Right lobe of liver (tissue), 4 donors: ENCODE measurements at regions not wholly inside any gene's neighbourhood (a gene's known extent, or its start where the extent isn't known, plus 50 kb on each side); places are given as distances from the start of the nearest gene placed in this dataset.

Experiments used
- POLR2A ChIP-seq: fragments of 450-650 bp; IDR thresholded peaks from one replicate; pipeline ENCODE4 v1.6.1; 2017; ENCODE audit warnings: antibody characterized with exemption, mild to moderate bottlenecking
- TF ChIP-seq, protein P1 (sequence below), 4 donors: fragments of 200-600 bp in 3 of 4; fragments of 450-650 bp in 1 of 4; IDR thresholded peaks; one replicate each; pipeline versions ENCODE4 v1.5.1 to v1.8.0; 2016 to 2022; ENCODE audit warnings: antibody characterized with exemption in 4 of 4, mild to moderate bottlenecking in 2 of 4
- donor health status: DM: no; HTN: no; CAD: no.
- donor health status: DM: no; HTN: no; CAD: no.
- donor health status: DM: no; HTN: yes; CAD: no.

GRCh38 chr18:73831688-73832087 is 315.9 kb downstream of the FBXO15 start:
- TF ChIP-seq, protein P1, sequence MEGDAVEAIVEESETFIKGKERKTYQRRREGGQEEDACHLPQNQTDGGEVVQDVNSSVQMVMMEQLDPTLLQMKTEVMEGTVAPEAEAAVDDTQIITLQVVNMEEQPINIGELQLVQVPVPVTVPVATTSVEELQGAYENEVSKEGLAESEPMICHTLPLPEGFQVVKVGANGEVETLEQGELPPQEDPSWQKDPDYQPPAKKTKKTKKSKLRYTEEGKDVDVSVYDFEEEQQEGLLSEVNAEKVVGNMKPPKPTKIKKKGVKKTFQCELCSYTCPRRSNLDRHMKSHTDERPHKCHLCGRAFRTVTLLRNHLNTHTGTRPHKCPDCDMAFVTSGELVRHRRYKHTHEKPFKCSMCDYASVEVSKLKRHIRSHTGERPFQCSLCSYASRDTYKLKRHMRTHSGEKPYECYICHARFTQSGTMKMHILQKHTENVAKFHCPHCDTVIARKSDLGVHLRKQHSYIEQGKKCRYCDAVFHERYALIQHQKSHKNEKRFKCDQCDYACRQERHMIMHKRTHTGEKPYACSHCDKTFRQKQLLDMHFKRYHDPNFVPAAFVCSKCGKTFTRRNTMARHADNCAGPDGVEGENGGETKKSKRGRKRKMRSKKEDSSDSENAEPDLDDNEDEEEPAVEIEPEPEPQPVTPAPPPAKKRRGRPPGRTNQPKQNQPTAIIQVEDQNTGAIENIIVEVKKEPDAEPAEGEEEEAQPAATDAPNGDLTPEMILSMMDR (IDR thresholded peaks at IDR 0.05), result no peak
- no peak for TF ChIP-seq POLR2A
